Neural cell (in vitro differentiated cells): ENCODE measurements at regions not wholly inside any gene's neighbourhood (a gene's known extent, or its start where the extent isn't known, plus 50 kb on each side); places are given as distances from the start of the nearest gene placed in this dataset.

Experiments
- EP300 ChIP-seq: fragments of 450-650 bp; conservative IDR thresholded peaks from 2 replicates; pipeline ENCODE4 v1.6.1; 2014; ENCODE audit warnings: antibody characterized with exemption, mild to moderate bottlenecking, moderate library complexity; ENCODE audit not compliant: poor library complexity, severe bottlenecking
- EZH2 ChIP-seq: fragments of 200-600, 300-800 bp; shearing (Covaris generic), sonication (generic); IDR thresholded peaks from 2 replicates; pipeline ENCODE4 v1.6.1; 2014; ENCODE audit warnings: antibody characterized with exemption, low read length, borderline replicate concordance, mild to moderate bottlenecking; ENCODE audit not compliant: insufficient read depth, poor library complexity, severe bottlenecking
- POLR2AphosphoS5 ChIP-seq: IDR thresholded peaks from 2 replicates; pipeline ENCODE4 v1.6.1; 2012
- RAD21 ChIP-seq: fragments of 450-650 bp; conservative IDR thresholded peaks from 2 replicates; pipeline ENCODE4 v1.6.1; 2014; ENCODE audit warnings: antibody characterized with exemption, mild to moderate bottlenecking, moderate library complexity
- SMC3 ChIP-seq: fragments of 450-650 bp; conservative IDR thresholded peaks from 2 replicates; pipeline ENCODE4 v1.6.1; 2014; ENCODE audit warnings: antibody characterized with exemption, mild to moderate bottlenecking, moderate library complexity; ENCODE audit not compliant: poor library complexity
- TF ChIP-seq, protein P1 (sequence below): fragments of 450-650 bp; IDR thresholded peaks from 2 replicates; pipeline ENCODE4 v1.5.1; 2014; ENCODE audit warnings: antibody characterized with exemption, mild to moderate bottlenecking, moderate library complexity; ENCODE audit not compliant: poor library complexity, severe bottlenecking
- TF ChIP-seq, protein P2 (sequence below): IDR thresholded peaks from 2 replicates; pipeline ENCODE4 v1.6.1; 2012; ENCODE audit warnings: borderline replicate concordance

DNA sequence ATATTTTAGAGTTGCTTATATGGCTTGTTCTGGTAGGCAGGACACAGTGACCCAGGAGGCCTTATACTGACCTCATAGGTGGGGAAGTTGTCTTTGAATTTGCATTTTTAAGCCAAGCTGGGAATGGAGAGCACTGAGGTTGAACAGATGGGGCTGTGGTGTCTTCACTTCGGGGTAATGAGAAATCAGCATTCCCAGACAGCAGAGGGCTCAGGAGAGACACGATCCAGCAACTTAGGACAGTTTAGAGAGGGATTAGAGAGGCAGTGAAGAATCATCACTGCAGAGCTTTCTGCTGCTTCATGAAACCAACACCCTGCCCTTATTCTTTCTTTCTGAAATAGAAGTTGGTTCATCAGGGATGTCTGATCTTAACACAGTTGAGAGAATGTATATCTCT is 202.4 kb downstream of the TDRD15 start:
- TF ChIP-seq, protein P1, sequence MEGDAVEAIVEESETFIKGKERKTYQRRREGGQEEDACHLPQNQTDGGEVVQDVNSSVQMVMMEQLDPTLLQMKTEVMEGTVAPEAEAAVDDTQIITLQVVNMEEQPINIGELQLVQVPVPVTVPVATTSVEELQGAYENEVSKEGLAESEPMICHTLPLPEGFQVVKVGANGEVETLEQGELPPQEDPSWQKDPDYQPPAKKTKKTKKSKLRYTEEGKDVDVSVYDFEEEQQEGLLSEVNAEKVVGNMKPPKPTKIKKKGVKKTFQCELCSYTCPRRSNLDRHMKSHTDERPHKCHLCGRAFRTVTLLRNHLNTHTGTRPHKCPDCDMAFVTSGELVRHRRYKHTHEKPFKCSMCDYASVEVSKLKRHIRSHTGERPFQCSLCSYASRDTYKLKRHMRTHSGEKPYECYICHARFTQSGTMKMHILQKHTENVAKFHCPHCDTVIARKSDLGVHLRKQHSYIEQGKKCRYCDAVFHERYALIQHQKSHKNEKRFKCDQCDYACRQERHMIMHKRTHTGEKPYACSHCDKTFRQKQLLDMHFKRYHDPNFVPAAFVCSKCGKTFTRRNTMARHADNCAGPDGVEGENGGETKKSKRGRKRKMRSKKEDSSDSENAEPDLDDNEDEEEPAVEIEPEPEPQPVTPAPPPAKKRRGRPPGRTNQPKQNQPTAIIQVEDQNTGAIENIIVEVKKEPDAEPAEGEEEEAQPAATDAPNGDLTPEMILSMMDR, result no peak
- TF ChIP-seq SMC3, result no peak
- no peak for TF ChIP-seq EZH2
- no peak for TF ChIP-seq RAD21
- TF ChIP-seq EP300, result no peak
- TF ChIP-seq, protein P2, sequence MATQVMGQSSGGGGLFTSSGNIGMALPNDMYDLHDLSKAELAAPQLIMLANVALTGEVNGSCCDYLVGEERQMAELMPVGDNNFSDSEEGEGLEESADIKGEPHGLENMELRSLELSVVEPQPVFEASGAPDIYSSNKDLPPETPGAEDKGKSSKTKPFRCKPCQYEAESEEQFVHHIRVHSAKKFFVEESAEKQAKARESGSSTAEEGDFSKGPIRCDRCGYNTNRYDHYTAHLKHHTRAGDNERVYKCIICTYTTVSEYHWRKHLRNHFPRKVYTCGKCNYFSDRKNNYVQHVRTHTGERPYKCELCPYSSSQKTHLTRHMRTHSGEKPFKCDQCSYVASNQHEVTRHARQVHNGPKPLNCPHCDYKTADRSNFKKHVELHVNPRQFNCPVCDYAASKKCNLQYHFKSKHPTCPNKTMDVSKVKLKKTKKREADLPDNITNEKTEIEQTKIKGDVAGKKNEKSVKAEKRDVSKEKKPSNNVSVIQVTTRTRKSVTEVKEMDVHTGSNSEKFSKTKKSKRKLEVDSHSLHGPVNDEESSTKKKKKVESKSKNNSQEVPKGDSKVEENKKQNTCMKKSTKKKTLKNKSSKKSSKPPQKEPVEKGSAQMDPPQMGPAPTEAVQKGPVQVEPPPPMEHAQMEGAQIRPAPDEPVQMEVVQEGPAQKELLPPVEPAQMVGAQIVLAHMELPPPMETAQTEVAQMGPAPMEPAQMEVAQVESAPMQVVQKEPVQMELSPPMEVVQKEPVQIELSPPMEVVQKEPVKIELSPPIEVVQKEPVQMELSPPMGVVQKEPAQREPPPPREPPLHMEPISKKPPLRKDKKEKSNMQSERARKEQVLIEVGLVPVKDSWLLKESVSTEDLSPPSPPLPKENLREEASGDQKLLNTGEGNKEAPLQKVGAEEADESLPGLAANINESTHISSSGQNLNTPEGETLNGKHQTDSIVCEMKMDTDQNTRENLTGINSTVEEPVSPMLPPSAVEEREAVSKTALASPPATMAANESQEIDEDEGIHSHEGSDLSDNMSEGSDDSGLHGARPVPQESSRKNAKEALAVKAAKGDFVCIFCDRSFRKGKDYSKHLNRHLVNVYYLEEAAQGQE, result no peak
- TF ChIP-seq POLR2AphosphoS5, result no peak
